Fibroblast of lung (primary cell): ENCODE measurements at regions not wholly inside any gene's neighbourhood (a gene's known extent, or its start where the extent isn't known, plus 50 kb on each side); places are given as distances from the start of the nearest gene placed in this dataset.

ENCODE experiments used
- EZH2 ChIP-seq: IDR thresholded peaks from 2 replicates; pipeline ENCODE4 v1.5.1; 2012; ENCODE audit warnings: low read length, control low read depth, mild to moderate bottlenecking; ENCODE audit errors: missing control alignments
- TF ChIP-seq, protein P1 (sequence below), 2 donors: IDR thresholded peaks in 1 of 2; conservative IDR thresholded peaks in 1 of 2; 1 replicate in 1 of 2; 2 replicates in 1 of 2; pipeline ENCODE4 v1.5.1; 2011 to 2012; ENCODE audit warnings: low read length in 2 of 2, control low read depth in 1 of 2, inconsistent platforms in 1 of 2, low read depth in 1 of 2, mild to moderate bottlenecking in 1 of 2

DNA sequence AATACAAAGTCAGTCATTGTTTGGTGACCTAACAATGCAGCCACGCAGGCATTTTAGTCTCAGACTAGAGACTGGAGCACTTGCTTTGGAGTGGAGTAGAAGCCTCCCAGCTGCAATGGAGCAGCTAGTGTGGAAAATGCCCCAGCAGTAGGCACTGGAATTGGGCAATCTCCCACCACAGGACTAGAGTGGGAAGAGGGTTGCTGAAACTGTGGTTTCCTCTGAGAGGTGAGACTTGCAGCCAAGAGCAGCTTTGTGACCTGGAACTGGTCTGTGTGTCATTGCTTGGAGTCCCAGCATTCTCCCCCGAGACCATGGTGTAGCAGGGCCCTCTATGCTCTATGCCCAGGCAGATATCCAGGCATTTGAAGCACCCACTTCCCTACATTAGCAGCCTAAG is 556.3 kb downstream of the UQCRFS1 start:
- no peak for TF ChIP-seq EZH2
- TF ChIP-seq, protein P1, sequence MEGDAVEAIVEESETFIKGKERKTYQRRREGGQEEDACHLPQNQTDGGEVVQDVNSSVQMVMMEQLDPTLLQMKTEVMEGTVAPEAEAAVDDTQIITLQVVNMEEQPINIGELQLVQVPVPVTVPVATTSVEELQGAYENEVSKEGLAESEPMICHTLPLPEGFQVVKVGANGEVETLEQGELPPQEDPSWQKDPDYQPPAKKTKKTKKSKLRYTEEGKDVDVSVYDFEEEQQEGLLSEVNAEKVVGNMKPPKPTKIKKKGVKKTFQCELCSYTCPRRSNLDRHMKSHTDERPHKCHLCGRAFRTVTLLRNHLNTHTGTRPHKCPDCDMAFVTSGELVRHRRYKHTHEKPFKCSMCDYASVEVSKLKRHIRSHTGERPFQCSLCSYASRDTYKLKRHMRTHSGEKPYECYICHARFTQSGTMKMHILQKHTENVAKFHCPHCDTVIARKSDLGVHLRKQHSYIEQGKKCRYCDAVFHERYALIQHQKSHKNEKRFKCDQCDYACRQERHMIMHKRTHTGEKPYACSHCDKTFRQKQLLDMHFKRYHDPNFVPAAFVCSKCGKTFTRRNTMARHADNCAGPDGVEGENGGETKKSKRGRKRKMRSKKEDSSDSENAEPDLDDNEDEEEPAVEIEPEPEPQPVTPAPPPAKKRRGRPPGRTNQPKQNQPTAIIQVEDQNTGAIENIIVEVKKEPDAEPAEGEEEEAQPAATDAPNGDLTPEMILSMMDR (conservative IDR thresholded peaks at IDR 0.05 in 1 of 2, IDR thresholded peaks at IDR 0.05 in 1 of 2; ENCODE audit: low read depth in 1 of 2, low read length in 2 of 2) = no peak
